HG02642 (cell line): ENCODE measurements at regions not wholly inside any gene's neighbourhood (a gene's known extent, or its start where the extent isn't known, plus 50 kb on each side); places are given as distances from the start of the nearest gene placed in this dataset.
"Not testable (repeated sequence)": the region's sequence is repeated elsewhere in the genome, so short reads cannot be mapped to it uniquely, and the experiment has no call there.

Experiments used
- ATAC-seq: cut with Tn5 transposase; IDR thresholded peaks from one replicate; pipeline ENCODE4 v1.9.1; 2021; ENCODE audit warnings: mild to moderate bottlenecking; ENCODE audit not compliant: unreplicated experiment, poor library complexity

DNA sequence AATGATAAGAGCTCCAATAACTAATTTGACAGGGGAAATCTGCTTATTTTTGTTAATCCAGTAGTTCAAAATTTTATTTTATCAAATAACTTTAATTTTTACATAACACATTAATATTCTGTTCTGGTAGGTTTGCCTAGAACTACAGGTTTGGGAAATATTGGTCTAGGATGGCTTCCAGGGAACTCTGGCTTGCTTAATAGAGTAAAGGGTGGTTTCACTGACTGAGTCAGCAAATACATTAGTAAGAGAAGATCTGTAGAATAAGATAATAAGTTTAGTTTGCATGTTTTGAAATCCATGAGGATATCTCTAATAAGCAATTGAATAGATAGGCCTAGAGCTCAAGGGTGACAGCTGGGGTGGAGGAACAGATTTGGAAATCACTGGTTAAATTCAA, 500.7 kb downstream of the ZNF674 start:
- ATAC-seq = no peak

DNA sequence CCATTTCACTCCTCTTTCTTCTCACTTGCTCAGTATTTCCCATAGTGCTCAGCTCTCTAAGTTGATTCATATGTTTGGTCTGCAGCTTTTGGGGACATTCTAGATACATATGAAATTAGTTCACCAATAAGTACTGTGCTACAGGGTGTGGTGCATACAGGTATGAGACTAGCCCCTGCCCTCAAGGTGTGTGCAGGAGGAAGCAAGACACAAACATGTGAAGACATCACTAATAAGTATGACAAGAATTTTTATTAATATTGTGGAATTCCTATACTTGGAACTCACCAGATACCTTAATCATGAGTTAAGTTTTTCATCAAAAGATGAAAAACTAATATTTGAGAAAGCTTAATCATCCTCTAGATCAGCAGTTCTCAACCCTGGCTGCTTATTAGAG, 505.2 kb downstream of the ZNF674 start:
- no peak for ATAC-seq

DNA sequence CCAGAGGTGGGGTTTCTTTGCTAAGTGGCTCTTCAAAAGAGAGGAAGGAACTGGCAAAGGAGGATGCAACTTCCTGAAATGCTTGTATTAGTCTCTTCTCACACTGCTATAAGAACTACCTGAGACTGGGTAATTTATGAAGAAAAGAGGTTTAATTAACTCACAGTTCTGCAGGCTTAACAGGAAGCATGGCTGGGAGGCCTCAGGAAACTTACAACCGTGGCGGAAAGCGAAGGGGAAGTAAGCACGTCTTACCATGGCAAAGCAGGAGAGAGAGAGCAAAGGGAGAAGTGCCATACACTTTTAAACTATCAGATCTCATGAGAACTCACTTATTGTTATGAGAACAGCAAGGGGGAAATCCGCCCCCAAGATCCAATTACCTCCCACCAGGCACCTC, 505.7 kb downstream of the ZNF674 start:
- ATAC-seq = no peak

DNA sequence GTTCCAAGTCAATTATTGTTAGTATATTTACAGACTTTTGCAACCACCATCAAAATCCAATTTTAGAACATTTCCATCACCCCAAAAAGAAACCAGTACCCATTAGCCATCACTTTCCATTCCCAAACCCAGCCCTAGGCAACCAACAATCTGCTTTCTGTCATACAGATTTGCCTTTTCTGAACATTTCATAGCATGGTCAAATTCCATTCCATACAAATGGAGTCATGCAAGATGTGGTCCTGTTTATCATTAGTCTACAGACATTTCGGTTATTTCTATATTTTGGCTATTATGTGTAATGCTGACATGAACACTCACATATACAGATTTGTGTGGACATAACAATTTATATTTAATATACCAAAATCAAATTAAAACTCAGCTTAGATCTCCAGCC, 508.7 kb downstream of the ZNF674 start:
- no peak for ATAC-seq

DNA sequence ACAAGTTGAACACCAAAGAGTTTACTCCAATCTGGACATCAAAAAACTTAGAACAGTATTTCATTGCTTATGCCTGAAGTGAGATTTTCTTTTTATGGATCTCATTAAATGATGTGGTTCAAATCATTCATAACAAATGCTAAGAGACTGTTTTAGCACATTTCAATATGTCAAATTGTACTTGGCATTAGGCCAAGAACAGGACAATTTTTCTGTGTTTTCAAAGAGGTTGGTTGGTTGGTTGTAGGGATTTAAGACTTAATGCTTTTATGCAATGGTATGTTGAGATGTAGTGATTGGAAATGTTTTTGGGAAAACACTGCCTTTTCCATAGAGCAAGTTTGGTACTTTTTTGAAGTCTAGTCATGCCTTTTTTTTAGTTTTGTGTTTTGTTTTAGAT, 510.4 kb downstream of the ZNF674 start:
- ATAC-seq = no peak

DNA sequence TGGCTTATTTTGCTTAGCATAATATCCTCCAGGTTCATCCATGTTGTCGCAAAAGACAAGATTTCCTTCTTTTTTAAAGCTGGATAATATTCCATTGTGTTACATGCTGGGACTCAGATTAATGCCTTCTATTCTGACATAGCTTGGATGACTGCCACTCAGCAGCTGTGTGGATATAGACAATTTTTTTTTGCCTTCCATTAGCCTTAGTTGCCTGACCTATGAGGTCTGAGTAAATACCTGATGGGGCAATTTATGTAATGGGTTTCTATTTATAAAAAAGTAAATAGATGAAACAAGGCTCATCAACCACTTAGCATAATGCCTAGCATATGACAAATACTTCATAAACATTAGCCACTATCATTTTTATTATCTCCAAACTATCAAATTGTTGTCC, 515.4 kb downstream of the ZNF674 start:
- ATAC-seq = no peak

DNA sequence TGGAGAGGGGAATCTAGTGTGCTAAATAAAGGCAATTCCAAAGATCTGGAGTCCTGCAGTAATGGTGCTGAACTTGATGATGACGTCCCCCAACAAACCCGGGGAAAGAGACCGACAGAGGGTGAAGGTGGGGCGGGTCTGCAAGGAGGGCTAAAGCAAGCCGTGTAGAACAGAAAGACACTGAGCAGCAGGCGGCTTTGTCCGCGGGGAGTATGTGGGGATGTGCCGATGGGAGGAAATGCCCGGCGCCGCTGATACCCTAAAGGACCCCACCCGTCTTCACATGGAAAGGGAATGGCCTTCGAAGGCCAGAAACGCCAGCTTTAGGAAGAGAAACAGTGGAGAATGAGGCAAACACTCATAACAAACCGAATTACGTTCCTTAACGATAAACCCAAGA, 528.9 kb downstream of the ZNF674 start:
- no peak for ATAC-seq

DNA sequence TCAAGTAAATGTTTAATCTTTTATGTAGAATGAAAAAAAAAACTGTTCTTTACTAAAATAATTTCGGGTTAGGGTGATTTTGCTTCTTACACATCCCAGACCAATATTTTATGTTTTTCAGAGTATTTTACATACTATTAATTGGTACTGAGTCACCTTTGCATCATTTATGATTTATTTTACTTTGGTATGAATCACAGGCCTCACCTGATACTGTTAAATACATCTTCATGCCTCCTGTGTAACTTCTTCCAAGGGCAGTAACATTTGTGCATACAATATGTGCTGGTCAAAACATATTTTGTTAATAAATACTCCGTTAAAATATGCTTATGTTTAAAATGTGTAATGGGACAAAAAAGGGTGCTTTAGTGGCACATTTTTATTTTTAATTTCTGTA, 529.6 kb downstream of the ZNF674 start:
- no peak for ATAC-seq

DNA sequence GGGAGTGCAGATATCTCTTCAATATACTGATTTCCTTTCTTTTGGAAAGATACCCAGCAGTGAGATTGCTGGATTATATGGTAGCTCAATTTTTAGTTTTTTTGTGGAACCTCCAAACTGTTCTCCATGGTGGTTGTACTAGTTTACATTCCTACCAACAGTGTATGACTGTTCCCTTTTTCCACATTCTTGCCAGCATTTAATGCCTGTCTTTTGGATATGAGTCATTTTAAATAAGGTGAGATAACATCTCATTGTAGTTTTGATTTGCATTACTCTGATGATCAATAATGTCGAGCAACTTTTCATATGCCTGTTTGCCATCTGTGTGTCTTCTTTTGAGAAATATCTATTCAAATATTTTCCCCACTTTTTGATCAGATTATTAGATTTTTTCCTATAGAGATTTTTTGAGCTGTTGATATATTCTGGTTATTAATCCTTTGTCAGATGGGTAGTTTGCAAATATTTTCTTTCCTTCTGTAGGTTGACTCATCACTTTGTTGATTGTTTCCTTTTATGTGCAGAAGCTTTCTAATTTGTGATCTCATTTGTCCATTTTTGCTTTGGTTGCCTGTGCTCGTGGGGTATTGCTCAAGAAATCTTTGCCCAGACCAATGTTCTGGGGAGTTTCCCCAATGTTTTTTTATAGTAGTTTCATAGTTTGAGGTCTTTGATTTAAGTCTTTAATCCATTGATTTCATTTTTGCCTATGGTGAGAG, 552.7 kb downstream of the ZNF674 start:
- ATAC-seq = no peak

DNA sequence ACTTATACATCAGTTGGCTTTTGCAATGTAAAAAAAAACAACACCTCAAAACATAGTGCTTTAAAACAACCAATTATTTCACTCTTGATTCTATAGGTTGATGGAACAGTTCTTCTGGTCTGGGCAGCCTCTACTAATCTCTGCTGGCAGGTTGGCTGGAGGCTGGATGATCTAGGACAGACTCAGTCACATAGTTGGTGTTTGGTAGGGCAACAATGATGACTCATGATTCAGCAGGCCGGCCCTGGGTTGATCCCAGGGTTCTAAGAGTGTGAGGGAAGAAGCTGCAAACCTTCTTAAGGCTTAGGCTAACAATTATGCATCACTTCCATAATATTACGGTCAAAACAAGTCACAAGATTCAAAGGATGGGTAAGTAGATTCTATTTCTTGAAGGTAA, 558.2 kb downstream of the ZNF674 start:
- no peak for ATAC-seq

DNA sequence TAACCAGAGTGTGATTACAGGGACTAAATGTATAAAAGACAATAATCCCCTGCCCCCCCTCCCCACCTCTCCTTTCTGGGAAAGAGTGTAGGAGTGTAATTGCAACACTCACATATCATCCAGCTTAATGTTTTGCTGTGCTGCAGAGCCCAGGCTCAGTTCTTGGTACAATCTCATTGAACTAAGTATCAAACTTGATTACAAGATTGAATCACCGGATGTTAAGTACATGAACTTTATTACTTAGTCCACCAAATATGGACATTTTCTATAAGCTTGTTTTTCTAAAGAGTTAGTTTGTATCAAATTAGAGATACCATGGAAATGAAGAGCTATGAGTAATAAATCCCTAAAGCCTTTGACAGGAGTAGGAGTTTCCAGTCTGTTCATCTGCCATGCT, 559.1 kb downstream of the ZNF674 start:
- no peak for ATAC-seq

DNA sequence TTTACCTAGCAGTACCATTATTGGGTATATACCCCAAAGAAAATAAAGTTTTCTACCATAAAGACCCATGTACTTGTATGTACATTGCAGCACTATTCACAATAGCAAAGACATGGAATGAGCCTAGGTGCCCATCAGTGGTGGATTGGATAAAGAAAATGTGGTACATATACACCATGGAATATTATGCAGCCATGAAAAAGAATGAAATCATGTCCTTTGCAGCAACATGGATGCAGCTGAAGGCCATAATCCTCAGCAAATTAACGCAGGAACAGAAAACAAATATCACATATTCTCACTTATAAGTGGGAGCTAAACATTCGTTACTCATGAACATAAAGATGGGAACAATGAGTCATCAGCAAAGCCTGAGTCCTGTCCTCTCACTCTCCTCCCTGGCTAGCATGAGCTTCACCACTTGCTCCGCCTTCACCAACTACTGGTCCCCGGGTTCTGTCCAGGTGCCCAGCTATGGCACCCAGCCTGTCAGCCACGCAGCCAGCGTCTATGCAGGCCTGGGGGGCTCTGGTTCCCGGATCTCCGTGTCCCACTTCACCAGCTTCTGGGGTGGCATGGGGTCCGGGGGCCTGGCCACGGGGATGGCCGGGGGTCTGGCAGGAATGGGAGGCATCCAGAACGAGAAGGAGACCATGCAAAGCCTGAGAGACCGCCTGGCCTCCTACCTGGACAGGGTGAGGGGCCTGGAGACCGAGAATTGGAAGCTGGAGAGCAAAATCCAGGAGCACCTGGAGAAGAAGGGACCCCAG, 562.1 kb downstream of the ZNF674 start:
- ATAC-seq = not testable (repeated sequence)

DNA sequence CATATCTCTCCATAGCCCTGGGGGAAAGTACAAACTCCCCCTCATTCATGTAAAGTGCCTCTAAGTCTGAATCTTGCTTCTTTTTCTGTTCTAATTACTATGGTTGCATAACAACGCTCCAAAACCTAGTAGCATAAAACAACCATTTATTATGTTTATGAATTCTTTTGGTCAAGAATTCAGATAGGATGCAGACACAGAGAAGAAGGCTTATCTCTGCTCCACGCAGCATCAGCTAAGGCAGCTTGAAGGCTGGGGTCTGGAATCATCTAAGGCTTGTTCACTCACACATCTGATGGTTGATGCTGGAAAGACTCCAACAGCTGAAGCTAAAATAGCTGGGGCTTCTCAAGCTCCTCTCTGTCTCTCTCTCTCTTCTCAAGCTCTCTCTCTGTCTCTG, 564.5 kb downstream of the ZNF674 start:
- ATAC-seq = no peak

DNA sequence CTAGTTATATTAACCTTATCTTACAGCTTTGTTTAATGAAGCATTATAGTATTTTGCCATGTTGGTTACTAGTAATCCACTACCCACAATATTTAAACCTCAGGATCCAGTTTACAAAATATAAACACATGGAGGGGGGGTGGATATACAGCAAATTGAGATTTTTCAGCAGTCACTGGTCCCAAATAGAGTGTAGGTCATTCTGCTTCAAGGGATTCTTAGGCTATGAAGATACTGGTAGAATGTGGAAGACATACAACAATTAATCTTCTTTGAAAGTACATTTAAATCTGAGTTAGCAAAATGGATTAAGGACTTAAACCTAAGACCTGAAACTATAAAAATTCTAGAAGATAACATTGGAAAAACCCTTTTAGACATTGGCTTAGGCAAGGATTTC, 569.6 kb downstream of the ZNF674 start:
- no peak for ATAC-seq

DNA sequence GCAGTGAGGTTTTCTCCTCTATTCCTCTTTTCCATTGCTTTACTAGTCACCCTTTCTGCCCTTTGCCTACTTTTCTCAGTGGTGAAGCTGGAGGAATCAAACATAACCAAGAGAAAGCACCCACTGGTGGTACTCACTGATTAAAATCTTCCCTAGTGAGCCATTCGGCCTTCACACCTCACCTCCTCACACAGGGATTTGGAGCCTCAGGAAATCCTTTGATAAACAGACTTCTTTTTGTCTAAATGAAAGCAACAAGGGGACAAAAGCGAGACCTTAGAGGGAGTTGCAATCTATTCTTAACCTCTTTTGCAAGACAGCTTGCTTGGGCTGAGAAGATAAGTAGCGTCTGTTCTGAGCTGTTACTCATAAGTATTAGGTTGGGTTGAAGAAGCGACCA, 572.6 kb downstream of the ZNF674 start:
- no peak for ATAC-seq

DNA sequence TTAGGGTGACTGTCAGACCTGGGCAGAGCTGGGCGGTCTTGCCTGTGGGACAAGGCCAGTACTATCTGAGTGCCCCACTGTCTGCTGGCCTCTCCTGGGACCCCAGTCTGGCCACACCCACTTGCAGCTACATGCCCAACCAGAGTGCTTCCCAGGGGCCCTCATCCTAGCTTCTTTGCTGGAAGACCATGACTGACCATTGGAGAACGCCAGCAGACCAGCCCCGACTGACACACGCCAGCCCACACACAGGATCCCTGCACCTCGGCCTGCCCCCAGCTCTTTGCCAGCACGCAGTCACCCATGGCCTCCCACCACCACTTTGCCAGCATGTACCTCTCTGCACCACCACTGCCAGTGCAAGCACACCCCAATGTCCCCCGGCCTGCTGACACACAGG, 585.7 kb downstream of the ZNF674 start:
- ATAC-seq = no peak

DNA sequence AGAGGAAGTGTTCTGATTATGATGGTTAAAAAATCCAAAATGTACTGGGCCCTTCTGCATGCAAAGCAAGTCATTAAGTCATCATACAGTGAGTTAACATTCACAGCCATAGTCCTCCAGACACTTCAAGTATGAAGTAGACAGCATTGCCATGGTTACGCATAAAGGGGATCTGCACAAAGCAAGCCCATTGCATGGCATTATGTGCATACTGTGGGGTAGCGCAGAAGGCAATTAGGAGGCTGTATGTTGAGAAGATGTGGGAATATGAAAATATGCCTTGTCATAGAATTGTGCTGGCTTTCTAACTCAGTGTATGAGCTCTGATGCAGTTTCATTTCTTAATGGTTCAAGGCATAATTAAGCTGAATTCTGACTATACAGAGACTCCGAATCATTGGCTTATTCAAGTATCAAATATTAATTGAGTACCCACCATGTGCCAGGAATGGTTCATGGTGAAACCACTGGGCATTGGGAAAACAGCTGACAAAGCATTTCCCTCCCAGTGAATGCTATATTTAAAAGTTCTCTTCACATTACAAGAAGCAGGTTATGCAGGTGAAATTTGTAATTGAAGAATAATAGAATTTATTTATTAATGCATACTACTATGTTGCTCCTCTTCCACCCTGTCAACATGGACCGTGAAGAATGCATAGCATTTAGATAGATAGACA, 588.9 kb downstream of the ZNF674 start:
- no peak for ATAC-seq

DNA sequence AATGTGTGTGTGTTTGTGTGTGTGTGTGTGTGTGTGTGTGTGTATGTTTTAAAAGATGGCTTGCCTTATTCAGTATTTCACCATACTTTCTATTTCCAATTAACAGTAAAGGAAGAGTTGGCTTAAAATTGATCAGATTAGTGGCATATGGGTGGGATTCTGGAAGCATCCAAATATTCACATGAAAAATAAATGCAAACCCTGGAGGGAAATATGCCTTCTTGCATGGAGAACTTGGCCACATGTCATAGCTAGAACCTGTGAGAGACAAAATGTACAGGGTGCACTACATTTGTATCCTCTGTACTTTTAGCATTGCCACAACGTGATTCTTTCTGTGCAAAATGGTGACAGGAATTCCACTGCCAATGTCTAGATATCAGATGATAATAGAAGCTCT, 589.6 kb downstream of the ZNF674 start:
- ATAC-seq = no peak

DNA sequence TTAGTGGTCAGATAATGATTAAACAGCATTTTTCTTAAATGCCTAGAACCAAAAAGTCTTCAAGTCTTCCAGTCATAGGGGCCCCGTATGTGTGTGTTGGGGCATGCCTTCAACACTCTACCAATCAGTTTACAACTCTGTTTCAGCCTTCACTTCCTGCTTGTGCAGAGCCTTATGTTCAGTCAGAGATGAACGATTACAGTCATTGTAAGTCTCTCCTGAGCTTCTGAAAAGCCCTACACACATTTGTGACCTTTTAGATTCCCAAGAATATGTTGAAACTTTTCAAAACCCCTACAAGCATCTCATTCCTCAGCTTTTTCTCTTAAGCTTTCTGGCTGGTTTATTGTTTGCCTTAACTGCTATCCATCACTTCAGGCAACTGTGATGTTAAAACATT, 591.2 kb downstream of the ZNF674 start:
- ATAC-seq = no peak

DNA sequence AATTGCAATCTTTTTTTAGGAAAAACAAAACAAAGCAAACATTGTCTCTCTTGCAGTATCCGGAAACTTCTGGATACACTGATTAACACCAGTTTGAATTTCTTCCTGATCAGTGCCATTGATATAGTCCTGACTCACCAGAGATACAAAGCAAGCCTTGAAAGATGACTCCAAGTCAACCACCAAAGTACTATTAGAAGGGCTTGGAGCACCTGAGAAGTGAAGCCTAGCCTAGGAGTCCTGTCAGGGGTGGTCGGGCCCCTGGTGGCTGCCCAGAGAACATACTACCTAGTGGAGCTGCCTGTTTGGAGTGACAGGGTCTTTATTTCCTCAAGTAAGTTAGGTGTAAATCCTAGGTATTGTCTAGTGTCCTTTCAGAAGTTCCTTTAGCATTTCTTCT, 593.2 kb downstream of the ZNF674 start:
- ATAC-seq = no peak

DNA sequence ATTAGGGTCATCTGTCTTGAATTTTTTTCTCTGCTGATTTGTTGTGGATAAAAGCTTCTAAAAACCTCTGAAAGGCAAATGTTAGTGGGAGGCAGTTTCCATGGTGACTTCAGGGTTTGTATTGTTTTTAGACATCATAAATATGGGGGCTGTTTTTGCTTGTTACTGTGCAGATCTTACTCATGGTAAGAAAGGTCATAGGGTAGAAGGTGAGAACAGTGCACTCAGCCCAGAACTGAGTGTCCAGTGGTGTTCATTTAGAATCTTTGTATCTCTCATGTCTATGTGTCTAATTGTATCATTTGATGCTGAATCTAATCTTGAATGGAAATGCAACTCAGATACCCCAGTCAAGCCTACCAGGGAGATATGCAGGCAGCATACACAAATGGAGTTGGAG, 609.8 kb downstream of the ZNF674 start:
- ATAC-seq = no peak

DNA sequence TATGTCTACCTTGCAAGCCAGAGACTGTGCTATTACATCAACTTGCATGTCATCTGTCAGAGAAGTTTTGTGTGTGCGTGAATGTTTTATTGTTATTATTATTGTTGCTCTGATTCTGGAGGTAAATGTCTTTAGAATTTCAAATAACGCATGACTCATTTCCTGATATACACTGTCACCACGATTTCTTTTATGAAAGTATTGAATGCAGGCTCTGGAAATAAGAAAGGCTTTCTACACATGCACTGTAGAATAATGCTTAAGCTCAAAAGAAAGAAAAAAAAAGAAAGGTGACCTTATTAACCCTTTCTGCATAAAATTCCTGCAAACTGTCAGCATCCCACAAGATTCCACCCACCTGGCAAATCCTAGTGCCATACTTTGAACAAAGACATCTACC, 632.9 kb downstream of the ZNF674 start:
- no peak for ATAC-seq
